ENCODE measurements at regions not wholly inside any gene's neighbourhood (a gene's known extent, or its start where the extent isn't known, plus 50 kb on each side); places are given as distances from the start of the nearest gene placed in this dataset.

GRCh38 chr4:107197121-107197520 is 161.0 kb upstream of the DKK2 start:
- ATAC-seq (no peak), DNase-seq (ENCODE audit: low spot score) (no peak)
- Histone ChIP-seq H3K79me2 (replicated peaks; ENCODE audit: insufficient read depth) (no peaks in the 10 kb centered on the region), H3K4me3 (no peak overlapping the region), H3K27me3 (ENCODE audit: insufficient read depth) (no peaks in the 10 kb centered on the region), H3F3A (replicated peaks; ENCODE audit: low read depth) (no peaks in the 10 kb centered on the region), H3K4me2 (no peak overlapping the region), H4K20me1 (replicated peaks; ENCODE audit: insufficient read depth) (no peaks in the 10 kb centered on the region), H3K4me1 (ENCODE audit: insufficient read depth) (no peaks in the 10 kb centered on the region), H3K36me3 (ENCODE audit: insufficient read depth) (no peaks in the 10 kb centered on the region), H2AFZ (no peak overlapping the region), H3K9me2 (ENCODE audit: insufficient read depth) (no peaks in the 10 kb centered on the region), H3K27ac (ENCODE audit: low read depth) (no peak overlapping the region)
- Mint-ChIP-seq H3K27me3 (ENCODE audit: insufficient read depth, low read depth, poor library complexity) (no peaks in the 10 kb centered on the region), H3K4me1 (no peaks in the 10 kb centered on the region), H3K27ac (no peak overlapping the region), H3K36me3 (ENCODE audit: low read depth) (no peaks in the 10 kb centered on the region), H3K9me3 (no peaks in the 10 kb centered on the region), H3K4me3 (no peak overlapping the region)
- TF ChIP-seq REST (IDR thresholded peaks at IDR 0.05; ENCODE audit: unreplicated experiment) (no peak), EZH2 (IDR thresholded peaks at IDR 0.05; ENCODE audit: low read depth, unreplicated experiment) (no peak), ZNF114 (CRISPR knock-in tag; IDR thresholded peaks at IDR 0.05) (no peak), POLR2AphosphoS5 (IDR thresholded peaks at IDR 0.05; ENCODE audit: low read depth) (no peak), STAT1 (IDR thresholded peaks at IDR 0.05; ENCODE audit: unreplicated experiment) (no peak), CREB1 (CRISPR knock-in tag; IDR thresholded peaks at IDR 0.05; ENCODE audit: low read depth) (no peak), NANOG (IDR thresholded peaks at IDR 0.05; ENCODE audit: borderline replicate concordance) (no peak), EZH2phosphoT487 (IDR thresholded peaks at IDR 0.05; ENCODE audit: unreplicated experiment) (no peak), ZNF331 (CRISPR knock-in tag; IDR thresholded peaks at IDR 0.05; ENCODE audit: low read depth) (no peak), JUNB (IDR thresholded peaks at IDR 0.05; ENCODE audit: unreplicated experiment) (no peak)
- TF ChIP-seq, protein P1, sequence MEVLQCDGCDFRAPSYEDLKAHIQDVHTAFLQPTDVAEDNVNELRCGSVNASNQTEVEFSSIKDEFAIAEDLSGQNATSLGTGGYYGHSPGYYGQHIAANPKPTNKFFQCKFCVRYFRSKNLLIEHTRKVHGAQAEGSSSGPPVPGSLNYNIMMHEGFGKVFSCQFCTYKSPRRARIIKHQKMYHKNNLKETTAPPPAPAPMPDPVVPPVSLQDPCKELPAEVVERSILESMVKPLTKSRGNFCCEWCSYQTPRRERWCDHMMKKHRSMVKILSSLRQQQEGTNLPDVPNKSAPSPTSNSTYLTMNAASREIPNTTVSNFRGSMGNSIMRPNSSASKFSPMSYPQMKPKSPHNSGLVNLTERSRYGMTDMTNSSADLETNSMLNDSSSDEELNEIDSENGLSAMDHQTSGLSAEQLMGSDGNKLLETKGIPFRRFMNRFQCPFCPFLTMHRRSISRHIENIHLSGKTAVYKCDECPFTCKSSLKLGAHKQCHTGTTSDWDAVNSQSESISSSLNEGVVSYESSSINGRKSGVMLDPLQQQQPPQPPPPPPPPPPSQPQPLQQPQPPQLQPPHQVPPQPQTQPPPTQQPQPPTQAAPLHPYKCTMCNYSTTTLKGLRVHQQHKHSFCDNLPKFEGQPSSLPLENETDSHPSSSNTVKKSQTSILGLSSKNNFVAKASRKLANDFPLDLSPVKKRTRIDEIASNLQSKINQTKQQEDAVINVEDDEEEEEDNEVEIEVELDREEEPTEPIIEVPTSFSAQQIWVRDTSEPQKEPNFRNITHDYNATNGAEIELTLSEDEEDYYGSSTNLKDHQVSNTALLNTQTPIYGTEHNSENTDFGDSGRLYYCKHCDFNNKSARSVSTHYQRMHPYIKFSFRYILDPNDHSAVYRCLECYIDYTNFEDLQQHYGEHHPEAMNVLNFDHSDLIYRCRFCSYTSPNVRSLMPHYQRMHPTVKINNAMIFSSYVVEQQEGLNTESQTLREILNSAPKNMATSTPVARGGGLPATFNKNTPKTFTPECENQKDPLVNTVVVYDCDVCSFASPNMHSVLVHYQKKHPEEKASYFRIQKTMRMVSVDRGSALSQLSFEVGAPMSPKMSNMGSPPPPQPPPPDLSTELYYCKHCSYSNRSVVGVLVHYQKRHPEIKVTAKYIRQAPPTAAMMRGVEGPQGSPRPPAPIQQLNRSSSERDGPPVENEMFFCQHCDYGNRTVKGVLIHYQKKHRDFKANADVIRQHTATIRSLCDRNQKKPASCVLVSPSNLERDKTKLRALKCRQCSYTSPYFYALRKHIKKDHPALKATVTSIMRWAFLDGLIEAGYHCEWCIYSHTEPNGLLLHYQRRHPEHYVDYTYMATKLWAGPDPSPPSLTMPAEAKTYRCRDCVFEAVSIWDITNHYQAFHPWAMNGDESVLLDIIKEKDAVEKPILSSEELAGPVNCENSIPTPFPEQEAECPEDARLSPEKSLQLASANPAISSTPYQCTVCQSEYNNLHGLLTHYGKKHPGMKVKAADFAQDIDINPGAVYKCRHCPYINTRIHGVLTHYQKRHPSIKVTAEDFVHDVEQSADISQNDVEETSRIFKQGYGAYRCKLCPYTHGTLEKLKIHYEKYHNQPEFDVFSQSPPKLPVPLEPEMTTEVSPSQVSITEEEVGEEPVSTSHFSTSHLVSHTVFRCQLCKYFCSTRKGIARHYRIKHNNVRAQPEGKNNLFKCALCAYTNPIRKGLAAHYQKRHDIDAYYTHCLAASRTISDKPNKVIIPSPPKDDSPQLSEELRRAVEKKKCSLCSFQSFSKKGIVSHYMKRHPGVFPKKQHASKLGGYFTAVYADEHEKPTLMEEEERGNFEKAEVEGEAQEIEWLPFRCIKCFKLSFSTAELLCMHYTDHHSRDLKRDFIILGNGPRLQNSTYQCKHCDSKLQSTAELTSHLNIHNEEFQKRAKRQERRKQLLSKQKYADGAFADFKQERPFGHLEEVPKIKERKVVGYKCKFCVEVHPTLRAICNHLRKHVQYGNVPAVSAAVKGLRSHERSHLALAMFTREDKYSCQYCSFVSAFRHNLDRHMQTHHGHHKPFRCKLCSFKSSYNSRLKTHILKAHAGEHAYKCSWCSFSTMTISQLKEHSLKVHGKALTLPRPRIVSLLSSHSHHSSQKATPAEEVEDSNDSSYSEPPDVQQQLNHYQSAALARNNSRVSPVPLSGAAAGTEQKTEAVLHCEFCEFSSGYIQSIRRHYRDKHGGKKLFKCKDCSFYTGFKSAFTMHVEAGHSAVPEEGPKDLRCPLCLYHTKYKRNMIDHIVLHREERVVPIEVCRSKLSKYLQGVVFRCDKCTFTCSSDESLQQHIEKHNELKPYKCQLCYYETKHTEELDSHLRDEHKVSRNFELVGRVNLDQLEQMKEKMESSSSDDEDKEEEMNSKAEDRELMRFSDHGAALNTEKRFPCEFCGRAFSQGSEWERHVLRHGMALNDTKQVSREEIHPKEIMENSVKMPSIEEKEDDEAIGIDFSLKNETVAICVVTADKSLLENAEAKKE (CRISPR knock-in tag; IDR thresholded peaks at IDR 0.05) = no peak
- TF ChIP-seq, protein P2, sequence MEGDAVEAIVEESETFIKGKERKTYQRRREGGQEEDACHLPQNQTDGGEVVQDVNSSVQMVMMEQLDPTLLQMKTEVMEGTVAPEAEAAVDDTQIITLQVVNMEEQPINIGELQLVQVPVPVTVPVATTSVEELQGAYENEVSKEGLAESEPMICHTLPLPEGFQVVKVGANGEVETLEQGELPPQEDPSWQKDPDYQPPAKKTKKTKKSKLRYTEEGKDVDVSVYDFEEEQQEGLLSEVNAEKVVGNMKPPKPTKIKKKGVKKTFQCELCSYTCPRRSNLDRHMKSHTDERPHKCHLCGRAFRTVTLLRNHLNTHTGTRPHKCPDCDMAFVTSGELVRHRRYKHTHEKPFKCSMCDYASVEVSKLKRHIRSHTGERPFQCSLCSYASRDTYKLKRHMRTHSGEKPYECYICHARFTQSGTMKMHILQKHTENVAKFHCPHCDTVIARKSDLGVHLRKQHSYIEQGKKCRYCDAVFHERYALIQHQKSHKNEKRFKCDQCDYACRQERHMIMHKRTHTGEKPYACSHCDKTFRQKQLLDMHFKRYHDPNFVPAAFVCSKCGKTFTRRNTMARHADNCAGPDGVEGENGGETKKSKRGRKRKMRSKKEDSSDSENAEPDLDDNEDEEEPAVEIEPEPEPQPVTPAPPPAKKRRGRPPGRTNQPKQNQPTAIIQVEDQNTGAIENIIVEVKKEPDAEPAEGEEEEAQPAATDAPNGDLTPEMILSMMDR (conservative IDR thresholded peaks at IDR 0.05; ENCODE audit: low read depth in 2 of 2) = no peak
- TF ChIP-seq, protein P3, sequence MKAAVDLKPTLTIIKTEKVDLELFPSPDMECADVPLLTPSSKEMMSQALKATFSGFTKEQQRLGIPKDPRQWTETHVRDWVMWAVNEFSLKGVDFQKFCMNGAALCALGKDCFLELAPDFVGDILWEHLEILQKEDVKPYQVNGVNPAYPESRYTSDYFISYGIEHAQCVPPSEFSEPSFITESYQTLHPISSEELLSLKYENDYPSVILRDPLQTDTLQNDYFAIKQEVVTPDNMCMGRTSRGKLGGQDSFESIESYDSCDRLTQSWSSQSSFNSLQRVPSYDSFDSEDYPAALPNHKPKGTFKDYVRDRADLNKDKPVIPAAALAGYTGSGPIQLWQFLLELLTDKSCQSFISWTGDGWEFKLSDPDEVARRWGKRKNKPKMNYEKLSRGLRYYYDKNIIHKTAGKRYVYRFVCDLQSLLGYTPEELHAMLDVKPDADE (IDR thresholded peaks at IDR 0.05) = no peak

Measured in GM23338 (cell line).